B cell (primary cell): ENCODE measurements at regions not wholly inside any gene's neighbourhood (a gene's known extent, or its start where the extent isn't known, plus 50 kb on each side); places are given as distances from the start of the nearest gene placed in this dataset.

ENCODE experiments used
- ATAC-seq: fragments of 200-7000 bp; cut with Tn5 transposase; one replicate; pipeline ENCODE4 v1.10.0; 2021; ENCODE audit warnings: low read depth, mild to moderate bottlenecking, moderate number of reproducible peaks, moderate library complexity
- CTCF ChIA-PET: fragments of 350-600 bp; sonication (Branson Sonifier 250); formaldehyde crosslinking; loops from one replicate; lab custom pipeline; 2021; ENCODE audit warnings: antibody characterized with exemption, inconsistent platforms; lab: Charles Lee
- POLR2A ChIA-PET: fragments of 350-600 bp; sonication (Branson Sonifier 250); formaldehyde crosslinking; loops from one replicate; lab custom pipeline; 2021; ENCODE audit warnings: antibody characterized with exemption; lab: Charles Lee
- DNase-seq: peaks from one replicate; pipeline ENCODE4 v3.0.0; 2013
- H2AFZ ChIP-seq: 2 replicates; pipeline ENCODE4 v1.6.1; 2012; ENCODE audit warnings: mild to moderate bottlenecking, low read depth, low read length; ENCODE audit not compliant: insufficient read depth, poor library complexity, severe bottlenecking
- H3K27ac ChIP-seq, 2 donors: 1 replicate in 1 of 2; 2 replicates in 1 of 2; pipeline ENCODE4 v1.5.1; 2012 to 2013; ENCODE audit warnings: low read length in 2 of 2, mild to moderate bottlenecking in 2 of 2, moderate library complexity in 1 of 2
- H3K27me3 ChIP-seq, 4 experiments: fragments of 200-600 bp in 1 of 4; sonication (generic) in 1 of 4; replicated peaks in 1 of 4; 1 replicate in 2 of 4; 2 replicates in 2 of 4; pipeline versions ENCODE4 v1.6.1 to v1.7.0; 2013 to 2016; ENCODE audit warnings: low read length in 3 of 4, mild to moderate bottlenecking in 2 of 4, mixed read lengths in 1 of 4, moderate library complexity in 1 of 4; ENCODE audit not compliant: insufficient read depth in 4 of 4, control insufficient read depth in 3 of 4; ENCODE audit errors: control extremely low read depth in 1 of 4
- H3K36me3 ChIP-seq, 2 experiments: replicated peaks in 1 of 2; 1 replicate in 1 of 2; 2 replicates in 1 of 2; pipeline versions ENCODE4 v1.6.1 to v1.7.1; 2013; ENCODE audit warnings: low read length in 1 of 2; ENCODE audit not compliant: insufficient read depth in 2 of 2, control insufficient read depth in 1 of 2; ENCODE audit errors: control extremely low read depth in 1 of 2, extremely low read depth in 1 of 2
- H3K4me1 ChIP-seq, 2 donors: fragments of 200-600 bp in 1 of 2; sonication (generic) in 1 of 2; 1 replicate in 1 of 2; 2 replicates in 1 of 2; pipeline versions ENCODE4 v1.5.1 to v1.6.1; 2013 to 2017; ENCODE audit warnings: low read length in 2 of 2; ENCODE audit not compliant: control insufficient read depth in 2 of 2, insufficient read depth in 2 of 2
- H3K4me2 ChIP-seq: replicated peaks from 2 replicates; pipeline ENCODE3; 2012; ENCODE audit warnings: mild to moderate bottlenecking, low read depth, low read length; ENCODE audit not compliant: poor library complexity, severe bottlenecking
- H3K4me3 ChIP-seq, 5 experiments: fragments of 200-600 bp in 1 of 5; sonication (generic) in 1 of 5; 1 replicate in 3 of 5; 2 replicates in 2 of 5; pipeline versions ENCODE4 v1.5.1 to v1.7.0; 2011 to 2016; ENCODE audit warnings: low read length in 4 of 5, mild to moderate bottlenecking in 4 of 5, low read depth in 2 of 5, control low read depth in 1 of 5, moderate library complexity in 1 of 5; ENCODE audit not compliant: insufficient read depth in 1 of 5; ENCODE audit errors: control extremely low read depth in 1 of 5, extremely low read depth in 1 of 5
- H3K79me2 ChIP-seq: fragments of 200-600 bp; sonication (generic); one replicate; pipeline ENCODE4 v1.6.0; 2016; ENCODE audit warnings: low read length; ENCODE audit not compliant: control insufficient read depth, insufficient read depth
- H3K9ac ChIP-seq: fragments of 200-600 bp; sonication (generic); 2 replicates; pipeline ENCODE4 v1.6.1; 2017; ENCODE audit warnings: mild to moderate bottlenecking, low read length, moderate library complexity
- H3K9me3 ChIP-seq, 3 donors: one replicate each; pipeline versions ENCODE4 v1.6.1 to v1.7.1; 2013; ENCODE audit warnings: low read length in 2 of 3; ENCODE audit not compliant: control insufficient read depth in 2 of 3, insufficient read depth in 1 of 3; ENCODE audit errors: control extremely low read depth in 1 of 3
- H4K20me1 ChIP-seq: 2 replicates; pipeline ENCODE4 v1.6.0; 2012; ENCODE audit warnings: mild to moderate bottlenecking, low read length; ENCODE audit not compliant: insufficient read depth, control insufficient read depth, poor library complexity, severe bottlenecking
- H3K27ac Mint-ChIP-seq: one replicate; pipeline ENCODE4 v1.8.0; 2021; ENCODE audit warnings: mixed read lengths
- H3K27me3 Mint-ChIP-seq: one replicate; pipeline ENCODE4 v1.8.0; 2021; ENCODE audit warnings: mixed read lengths
- H3K4me1 Mint-ChIP-seq: one replicate; pipeline ENCODE4 v1.8.0; 2021; ENCODE audit warnings: mixed read lengths
- H3K4me3 Mint-ChIP-seq: one replicate; pipeline ENCODE4 v1.8.0; 2021; ENCODE audit warnings: mixed read lengths
- H3K9me3 Mint-ChIP-seq: one replicate; pipeline ENCODE4 v1.8.0; 2022; ENCODE audit warnings: mixed read lengths; ENCODE audit not compliant: insufficient read depth
- EZH2 ChIP-seq: IDR thresholded peaks from 2 replicates; pipeline ENCODE4 v1.6.1; 2012; ENCODE audit warnings: borderline replicate concordance, low read depth, mild to moderate bottlenecking, moderate library complexity, low read length; ENCODE audit not compliant: insufficient read depth, poor library complexity, severe bottlenecking
- WGBS: methylation state at CpG from one replicate; pipeline ENCODE4 v1.1.5; 2013; ENCODE audit warnings: missing lambda C conversion rate; ENCODE audit not compliant: insufficient coverage; 5-methylcytosine and 5-hydroxymethylcytosine counted together
- intact Hi-C: fragments of 100-400 bp; cut with micrococcal nuclease; formaldehyde crosslinking; loops from one replicate; pipeline ENCODE4 v1.10.0; 2022
- TF ChIP-seq, protein P1 (sequence below): fragments of 200-600 bp; IDR thresholded peaks from one replicate; pipeline ENCODE4 v1.8.0; 2022; ENCODE audit warnings: antibody characterized with exemption, mild to moderate bottlenecking

- 93% methylated on average over 2 of the region's 4 CpGs for WGBS
- H2AFZ ChIP-seq, result no peak overlapping the region
- H3K9ac ChIP-seq, result no peak overlapping the region
- H3K9me3 ChIP-seq, result peaks cover 0 to 4% (median 0%) of the 10 kb centered on the region in 3 donors
- intact Hi-C loops, result no loop called here
- ChIA-PET CTCF (no interaction called here), POLR2A (no interaction called here)
- H3K27ac ChIP-seq, result no peak overlapping the region
- Mint-ChIP-seq H3K9me3 (no peaks in the 10 kb centered on the region), H3K4me3 (no peak overlapping the region), H3K27ac (no peak overlapping the region), H3K4me1 (no peaks in the 10 kb centered on the region), H3K27me3 (no peaks in the 10 kb centered on the region)
- H3K36me3 ChIP-seq, result no peaks in the 10 kb centered on the region
- no peaks in the 10 kb centered on the region for H3K4me1 ChIP-seq
- H3K4me2 ChIP-seq, result no peak overlapping the region
- TF ChIP-seq, protein P1, sequence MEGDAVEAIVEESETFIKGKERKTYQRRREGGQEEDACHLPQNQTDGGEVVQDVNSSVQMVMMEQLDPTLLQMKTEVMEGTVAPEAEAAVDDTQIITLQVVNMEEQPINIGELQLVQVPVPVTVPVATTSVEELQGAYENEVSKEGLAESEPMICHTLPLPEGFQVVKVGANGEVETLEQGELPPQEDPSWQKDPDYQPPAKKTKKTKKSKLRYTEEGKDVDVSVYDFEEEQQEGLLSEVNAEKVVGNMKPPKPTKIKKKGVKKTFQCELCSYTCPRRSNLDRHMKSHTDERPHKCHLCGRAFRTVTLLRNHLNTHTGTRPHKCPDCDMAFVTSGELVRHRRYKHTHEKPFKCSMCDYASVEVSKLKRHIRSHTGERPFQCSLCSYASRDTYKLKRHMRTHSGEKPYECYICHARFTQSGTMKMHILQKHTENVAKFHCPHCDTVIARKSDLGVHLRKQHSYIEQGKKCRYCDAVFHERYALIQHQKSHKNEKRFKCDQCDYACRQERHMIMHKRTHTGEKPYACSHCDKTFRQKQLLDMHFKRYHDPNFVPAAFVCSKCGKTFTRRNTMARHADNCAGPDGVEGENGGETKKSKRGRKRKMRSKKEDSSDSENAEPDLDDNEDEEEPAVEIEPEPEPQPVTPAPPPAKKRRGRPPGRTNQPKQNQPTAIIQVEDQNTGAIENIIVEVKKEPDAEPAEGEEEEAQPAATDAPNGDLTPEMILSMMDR, result no peak
- no peak for TF ChIP-seq EZH2
- H3K27me3 ChIP-seq, result no peaks in the 10 kb centered on the region
- ATAC-seq, result no peak
- no peak overlapping the region for H3K4me3 ChIP-seq
- no peaks in the 10 kb centered on the region for H3K79me2 ChIP-seq
- H4K20me1 ChIP-seq, result no peaks in the 10 kb centered on the region
- no peak for DNase-seq
These were observed 1273.9 kb upstream of the MAP3K7 start for GRCh38 chr6:91860541-91861335.

DNA sequence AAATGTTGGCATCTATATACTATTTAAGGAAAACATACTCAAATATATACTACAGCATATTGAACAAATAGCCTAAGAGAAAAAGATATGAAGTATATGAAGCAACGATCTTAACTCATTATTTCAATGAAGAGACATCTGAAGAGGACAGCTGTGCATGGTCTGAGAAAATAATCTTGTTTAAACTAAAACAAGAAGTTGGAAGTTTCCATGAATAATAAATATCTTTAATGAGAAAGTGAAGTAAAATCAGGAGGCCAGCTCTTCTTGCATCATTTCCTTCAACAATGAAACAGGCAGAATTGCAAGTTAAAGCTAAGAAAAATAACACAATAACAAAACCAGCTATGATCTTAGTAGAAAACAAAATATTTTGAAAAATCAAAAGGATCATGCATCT lies 1265.4 kb upstream of the MAP3K7 start:
- H2AFZ ChIP-seq, result no peak overlapping the region
- H3K79me2 ChIP-seq, result no peaks in the 10 kb centered on the region
- ChIA-PET CTCF (no interaction called here), POLR2A (no interaction called here)
- WGBS, result no CpG with 5 or more reads among the region's 1 CpG
- Mint-ChIP-seq H3K4me1 (no peaks in the 10 kb centered on the region), H3K27ac (no peak overlapping the region), H3K9me3 (no peaks in the 10 kb centered on the region), H3K27me3 (no peaks in the 10 kb centered on the region), H3K4me3 (no peak overlapping the region)
- no peak for DNase-seq
- no peak overlapping the region for H3K9ac ChIP-seq
- no peaks in the 10 kb centered on the region for H3K27me3 ChIP-seq
- ATAC-seq, result no peak
- H3K4me1 ChIP-seq, result no peaks in the 10 kb centered on the region
- H4K20me1 ChIP-seq, result no peaks in the 10 kb centered on the region
- no peak overlapping the region for H3K4me2 ChIP-seq
- H3K9me3 ChIP-seq, result no peaks in the 10 kb centered on the region
- H3K27ac ChIP-seq, result no peak overlapping the region
- H3K4me3 ChIP-seq, result no peak overlapping the region
- no peaks in the 10 kb centered on the region for H3K36me3 ChIP-seq
- TF ChIP-seq EZH2, result no peak
- TF ChIP-seq, protein P1, result no peak
- intact Hi-C loops, result no loop called here
